MM.1S (cell line): ENCODE measurements at regions not wholly inside any gene's neighbourhood (a gene's known extent, or its start where the extent isn't known, plus 50 kb on each side); places are given as distances from the start of the nearest gene placed in this dataset.

ENCODE experiments used
- CTCF ChIP-seq: fragments of 300-600 bp; sonication (generic); IDR thresholded peaks from 2 replicates; pipeline ENCODE4 v1.5.1; 2016; ENCODE audit warnings: antibody characterized with exemption, low read length, mixed read lengths
- EZH2 ChIP-seq: fragments of 300-600 bp; sonication (generic); optimal IDR thresholded peaks from 2 replicates; pipeline ENCODE3; 2017; ENCODE audit warnings: low read depth, mild to moderate bottlenecking, antibody characterized with exemption, low read length, mixed read lengths
- EZH2phosphoT487 ChIP-seq: fragments of 300-600 bp; sonication (generic); IDR thresholded peaks from 2 replicates; pipeline ENCODE4 v1.6.1; 2018; ENCODE audit warnings: antibody characterized with exemption, low read length

- TF ChIP-seq CTCF (no peak), EZH2phosphoT487 (no peak), EZH2 (no peak)
Measured at GRCh38 chr12:87216436-87216835, 812.8 kb downstream of the C12orf50 start.
